ENCODE measurements at regions not wholly inside any gene's neighbourhood (a gene's known extent, or its start where the extent isn't known, plus 50 kb on each side); places are given as distances from the start of the nearest gene placed in this dataset.

GRCh38 chr9:27784847-27785713, 211.8 kb upstream of the C9orf72 start:
- Histone ChIP-seq H3F3A (ENCODE audit: insufficient read depth, low read depth) (no peaks in the 10 kb centered on the region), H3K4me3 (no peak overlapping the region), H3K27ac (no peak overlapping the region), H3K27me3 (ENCODE audit: insufficient read depth, low read depth) (no peaks in the 10 kb centered on the region), H2AFZ (no peak overlapping the region), H3K9me2 (ENCODE audit: insufficient read depth) (no peaks in the 10 kb centered on the region), H3K9me3 (ENCODE audit: insufficient read depth, low read depth) (no peaks in the 10 kb centered on the region), H3K4me2 (no peak overlapping the region), H3K4me1 (replicated peaks; ENCODE audit: insufficient read depth) (no peaks in the 10 kb centered on the region), H3K36me3 (ENCODE audit: low read depth) (no peaks in the 10 kb centered on the region), H4K20me1 (ENCODE audit: insufficient read depth) (no peaks in the 10 kb centered on the region), H3K79me2 (ENCODE audit: low read depth) (no peaks in the 10 kb centered on the region)
- BruUV-seq (replicated peaks) = no TSS peak
- CTCF ChIA-PET = no interaction called here
- no peak for DNase-seq
- POLR2A ChIA-PET (ENCODE audit: unreplicated experiment) = no interaction called here
- intact Hi-C loops (cut with micrococcal nuclease; ENCODE audit: unreplicated experiment) = no loop called here
- TF ChIP-seq CTCF (conservative IDR thresholded peaks at IDR 0.05) = no peak
- no peak for TF ChIP-seq EZH2 (IDR thresholded peaks at IDR 0.05; ENCODE audit: low read depth)

GRCh38 chr9:27785714-27786100, 212.4 kb upstream of the C9orf72 start:
- Histone ChIP-seq H3K27me3 (ENCODE audit: insufficient read depth, low read depth) (no peaks in the 10 kb centered on the region), H3K9me3 (ENCODE audit: insufficient read depth, low read depth) (no peaks in the 10 kb centered on the region), H2AFZ (no peak overlapping the region), H3K36me3 (ENCODE audit: low read depth) (no peaks in the 10 kb centered on the region), H3K27ac (no peak overlapping the region), H3K4me2 (no peak overlapping the region), H3F3A (ENCODE audit: insufficient read depth, low read depth) (no peaks in the 10 kb centered on the region), H3K4me1 (replicated peaks; ENCODE audit: insufficient read depth) (no peaks in the 10 kb centered on the region), H3K9me2 (ENCODE audit: insufficient read depth) (no peaks in the 10 kb centered on the region), H3K79me2 (ENCODE audit: low read depth) (no peaks in the 10 kb centered on the region), H3K4me3 (no peak overlapping the region), H4K20me1 (ENCODE audit: insufficient read depth) (no peaks in the 10 kb centered on the region)
- TF ChIP-seq CTCF (conservative IDR thresholded peaks at IDR 0.05) = no peak
- no peak for TF ChIP-seq EZH2 (IDR thresholded peaks at IDR 0.05; ENCODE audit: low read depth)
- intact Hi-C loops (cut with micrococcal nuclease; ENCODE audit: unreplicated experiment) = no loop called here
- ChIA-PET CTCF (no interaction called here), POLR2A (ENCODE audit: unreplicated experiment) (no interaction called here)
- BruUV-seq (replicated peaks) = no TSS peak
- no peak for DNase-seq

- Histone ChIP-seq H3K9me3 (ENCODE audit: insufficient read depth, low read depth) (no peaks in the 10 kb centered on the region), H3F3A (ENCODE audit: insufficient read depth, low read depth) (no peaks in the 10 kb centered on the region), H3K4me1 (replicated peaks; ENCODE audit: insufficient read depth) (no peaks in the 10 kb centered on the region), H3K79me2 (ENCODE audit: low read depth) (no peaks in the 10 kb centered on the region), H3K4me2 (no peak overlapping the region), H3K27me3 (ENCODE audit: insufficient read depth, low read depth) (no peaks in the 10 kb centered on the region), H4K20me1 (ENCODE audit: insufficient read depth) (no peaks in the 10 kb centered on the region), H3K27ac (no peak overlapping the region), H3K36me3 (ENCODE audit: low read depth) (no peaks in the 10 kb centered on the region), H3K4me3 (no peak overlapping the region), H3K9me2 (ENCODE audit: insufficient read depth) (no peaks in the 10 kb centered on the region), H2AFZ (no peak overlapping the region)
- intact Hi-C loops (cut with micrococcal nuclease; ENCODE audit: unreplicated experiment) = no loop called here
- no TSS peak for BruUV-seq (replicated peaks)
- TF ChIP-seq CTCF (conservative IDR thresholded peaks at IDR 0.05) = no peak
- TF ChIP-seq EZH2 (IDR thresholded peaks at IDR 0.05; ENCODE audit: low read depth) = no peak
- ChIA-PET POLR2A (ENCODE audit: unreplicated experiment) (no interaction called here), CTCF (no interaction called here)
- no peak for DNase-seq
These were observed 214.6 kb upstream of the C9orf72 start for GRCh38 chr9:27787891-27788290.

Measured in PC-9 (cell line).